GM19240 (cell line): ENCODE measurements at regions not wholly inside any gene's neighbourhood (a gene's known extent, or its start where the extent isn't known, plus 50 kb on each side); places are given as distances from the start of the nearest gene placed in this dataset.
A peak's percentile ranks its signal among the peaks of the same experiment; 100 is the strongest.
"Not testable (repeated sequence)": the region's sequence is repeated elsewhere in the genome, so short reads cannot be mapped to it uniquely, and the experiment has no call there.

Experiments used
- DNase-seq: peaks from one replicate; pipeline ENCODE4 v3.0.0; 2011; ENCODE audit warnings: low spot score; ENCODE audit not compliant: insufficient read length

DNA sequence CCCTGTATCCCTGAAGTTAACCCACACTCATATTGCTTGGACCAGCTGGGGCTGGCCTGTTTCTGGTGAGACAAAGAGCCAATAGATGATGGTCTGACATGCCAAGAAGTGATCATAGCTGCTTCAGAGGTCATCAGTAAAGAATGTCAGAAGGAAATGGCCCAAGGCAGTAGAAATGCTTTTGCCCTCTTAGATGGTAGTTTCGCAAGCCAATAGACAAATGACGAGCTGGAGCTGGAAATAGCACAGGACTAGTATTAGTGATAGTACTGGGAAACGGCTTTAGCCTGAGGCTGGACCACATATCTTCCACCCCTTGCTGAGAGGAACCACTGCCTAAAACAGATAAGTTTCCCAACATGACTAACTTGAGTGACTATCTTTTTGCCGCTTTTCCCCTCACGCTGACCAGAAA lies 176.1 kb upstream of the THBS1 start:
- no peak for DNase-seq

DNA sequence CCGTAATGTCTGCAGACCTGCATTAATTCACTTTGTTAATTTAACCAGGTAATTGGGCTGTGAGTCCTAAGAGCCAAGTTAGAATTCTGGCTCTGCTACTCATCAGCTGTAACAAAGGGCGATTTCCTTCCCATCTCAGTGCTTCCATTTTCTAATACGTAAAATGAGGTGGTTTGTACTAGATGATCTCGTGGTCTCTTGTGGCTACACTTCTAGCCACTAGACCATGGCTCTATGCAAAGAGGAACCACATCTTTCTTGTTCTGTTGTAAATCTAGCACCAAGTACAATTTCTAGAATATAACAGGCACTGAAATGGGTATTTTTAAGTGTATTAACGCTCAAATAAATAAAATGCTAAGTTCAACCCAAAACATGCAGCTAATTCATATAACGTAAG lies 174.4 kb upstream of the THBS1 start:
- DNase-seq = no peak

DNA sequence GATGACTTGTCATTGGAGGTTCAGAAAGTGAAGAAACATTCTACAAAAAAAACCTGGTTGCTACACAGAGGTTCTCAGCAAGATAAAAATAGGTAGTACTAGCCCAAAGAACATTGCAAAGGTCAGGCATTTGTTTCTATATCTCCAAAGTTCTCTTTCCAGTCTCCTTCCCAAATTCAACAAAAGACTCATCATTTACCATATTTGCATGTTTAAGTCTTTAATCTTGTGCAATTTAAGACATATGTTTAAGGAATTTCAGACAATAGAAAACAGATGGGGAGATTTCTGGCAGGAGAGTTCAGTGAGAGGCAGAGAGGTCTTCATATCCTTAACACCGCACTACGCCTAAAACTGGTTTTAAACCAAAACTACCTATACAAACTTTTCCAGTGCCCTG lies 173.8 kb upstream of the THBS1 start:
- DNase-seq = no peak

DNA sequence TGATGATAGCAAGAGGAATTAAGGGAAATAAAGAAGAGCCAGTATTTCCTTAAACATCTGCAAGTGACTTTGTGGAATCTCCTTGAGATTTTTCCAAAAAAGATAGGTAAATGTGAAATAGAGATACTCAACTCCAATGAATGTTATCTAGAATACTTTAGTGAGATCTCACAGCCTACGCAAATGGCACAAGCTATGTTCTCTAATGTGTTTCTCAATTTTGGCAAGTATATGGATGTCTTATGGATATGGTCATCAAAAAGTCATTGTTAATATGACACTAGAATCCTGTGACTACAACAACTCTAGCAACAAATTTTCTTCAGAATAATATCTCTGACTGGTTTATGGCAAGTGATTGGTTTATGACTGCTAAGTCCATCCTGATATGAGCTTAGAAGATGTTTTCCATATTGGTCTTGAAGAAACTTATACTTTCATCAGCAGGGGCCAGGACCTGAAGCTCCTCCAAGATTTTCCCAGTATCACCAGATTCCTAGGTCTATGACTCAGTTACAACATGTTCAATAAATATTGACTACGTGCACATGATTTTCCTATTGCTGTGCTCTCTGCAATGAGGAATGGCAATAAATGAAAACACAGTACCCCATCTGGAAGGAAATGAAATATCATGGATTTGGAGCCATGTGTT lies 170.9 kb upstream of the THBS1 start:
- no peak for DNase-seq

DNA sequence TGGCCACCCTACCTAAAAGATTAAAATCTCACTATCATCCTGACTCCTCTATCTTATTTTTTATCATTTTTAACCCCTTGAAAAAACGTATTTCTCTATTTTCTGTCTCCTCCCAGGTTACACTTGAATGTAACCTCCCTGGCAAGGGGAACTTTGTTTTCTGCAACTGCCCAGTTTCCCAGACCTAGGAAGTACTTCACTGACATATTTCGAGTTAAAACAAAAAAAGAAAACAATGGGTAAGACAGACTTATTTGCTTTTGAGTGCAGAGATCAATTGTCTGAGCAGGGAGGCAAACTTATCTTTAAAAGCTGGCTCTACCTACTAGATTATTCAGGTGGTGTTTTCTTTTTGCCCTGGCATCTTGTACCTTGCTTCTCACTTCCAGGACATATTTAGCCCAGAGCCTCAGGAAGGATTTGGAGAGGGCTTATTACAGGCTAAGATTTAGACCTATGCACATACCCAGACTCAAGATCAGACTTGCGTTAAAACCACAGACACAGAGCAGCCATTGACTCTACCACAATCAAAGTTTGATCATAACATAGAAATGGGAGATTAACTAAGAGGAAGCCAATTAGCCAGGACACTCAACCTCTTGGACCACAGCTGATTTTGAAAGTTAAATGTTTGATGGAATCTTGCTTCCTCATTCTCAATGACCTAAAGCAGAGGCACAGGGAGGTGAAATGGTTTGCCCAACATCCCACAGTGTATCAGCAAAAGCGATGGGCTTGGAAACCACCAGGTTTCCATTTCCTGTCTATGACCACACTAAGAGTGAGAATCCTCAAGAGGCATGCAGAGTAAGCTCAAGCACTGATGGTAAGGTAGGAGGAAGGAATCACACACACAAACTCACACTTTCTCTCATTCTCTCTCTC lies 169.5 kb upstream of the THBS1 start:
- no peak for DNase-seq

DNA sequence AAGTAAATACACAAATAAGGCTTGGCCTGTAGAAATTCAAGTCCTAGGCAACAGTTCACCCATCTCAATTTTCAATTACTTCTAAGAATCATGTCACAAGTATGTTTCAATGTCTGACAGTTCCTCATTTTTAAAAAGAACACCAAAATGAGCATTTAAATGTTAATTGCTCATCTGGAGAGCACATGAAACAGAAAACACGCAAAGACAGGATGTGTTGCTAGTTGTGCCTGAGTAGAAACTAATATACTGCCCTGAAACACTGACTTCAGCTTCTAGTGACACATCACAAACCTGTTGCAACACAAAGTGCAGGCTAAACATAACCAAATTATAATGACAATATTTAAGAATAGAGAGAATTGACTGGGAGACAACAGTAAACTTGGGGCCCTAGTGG lies 167.3 kb upstream of the THBS1 start:
- no peak for DNase-seq

DNA sequence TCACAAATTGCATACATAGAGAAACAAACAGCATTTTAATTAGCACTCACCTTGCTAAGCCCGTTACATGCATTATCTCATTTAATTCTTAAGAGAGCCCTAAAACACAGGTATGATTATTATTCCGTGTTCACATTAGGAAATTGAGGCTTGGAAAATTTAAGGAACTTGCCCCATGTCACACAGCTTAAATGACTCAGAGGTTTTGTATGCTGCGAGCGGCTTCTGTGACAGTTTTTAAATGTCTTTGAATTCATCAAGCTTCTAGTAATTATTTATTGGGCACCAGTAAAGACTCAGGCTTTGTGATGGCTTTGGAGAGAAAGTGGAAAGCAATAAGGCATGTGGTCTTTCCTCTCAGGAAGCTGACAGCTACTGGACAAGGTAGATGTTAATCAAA lies 166.7 kb upstream of the THBS1 start:
- no peak for DNase-seq

DNA sequence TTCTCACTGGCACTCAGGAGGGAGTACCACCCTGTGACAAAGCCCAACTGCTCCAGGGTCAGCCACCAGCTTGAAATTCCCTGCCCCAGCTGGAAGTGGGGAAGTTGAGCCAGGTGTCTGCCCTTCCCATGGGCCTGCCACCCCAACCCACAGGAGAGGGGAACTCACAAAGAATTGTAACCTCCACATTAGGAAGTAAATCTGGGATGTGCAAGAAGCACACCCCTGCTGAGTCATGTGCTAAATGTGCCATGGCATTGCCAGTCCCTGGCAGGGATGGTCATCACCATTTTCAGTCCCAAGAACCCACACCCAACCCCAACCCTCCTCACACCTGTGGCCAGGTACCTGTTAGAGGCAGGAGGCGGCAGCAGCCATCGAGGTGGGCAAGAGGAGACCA lies 165.2 kb upstream of the THBS1 start:
- no peak for DNase-seq

DNA sequence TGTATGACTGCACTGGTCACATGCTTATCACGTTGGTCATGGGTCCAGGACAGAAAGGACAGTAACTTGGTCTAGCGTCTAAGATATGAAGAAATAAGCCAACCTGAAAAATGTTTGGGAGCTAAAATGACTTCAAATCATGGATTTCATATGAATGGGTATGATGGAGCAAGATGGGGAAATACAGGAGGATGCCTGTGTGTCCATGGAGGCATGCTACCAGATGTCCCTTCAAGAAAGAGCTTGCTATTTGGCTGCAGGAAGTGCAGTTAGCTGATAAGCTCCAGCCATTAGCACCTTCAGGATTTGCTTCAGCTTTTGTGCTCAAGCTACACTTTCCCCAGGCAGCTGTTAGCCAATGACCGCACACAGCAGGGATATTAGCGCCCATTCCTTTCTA lies 164.6 kb upstream of the THBS1 start:
- no peak for DNase-seq

DNA sequence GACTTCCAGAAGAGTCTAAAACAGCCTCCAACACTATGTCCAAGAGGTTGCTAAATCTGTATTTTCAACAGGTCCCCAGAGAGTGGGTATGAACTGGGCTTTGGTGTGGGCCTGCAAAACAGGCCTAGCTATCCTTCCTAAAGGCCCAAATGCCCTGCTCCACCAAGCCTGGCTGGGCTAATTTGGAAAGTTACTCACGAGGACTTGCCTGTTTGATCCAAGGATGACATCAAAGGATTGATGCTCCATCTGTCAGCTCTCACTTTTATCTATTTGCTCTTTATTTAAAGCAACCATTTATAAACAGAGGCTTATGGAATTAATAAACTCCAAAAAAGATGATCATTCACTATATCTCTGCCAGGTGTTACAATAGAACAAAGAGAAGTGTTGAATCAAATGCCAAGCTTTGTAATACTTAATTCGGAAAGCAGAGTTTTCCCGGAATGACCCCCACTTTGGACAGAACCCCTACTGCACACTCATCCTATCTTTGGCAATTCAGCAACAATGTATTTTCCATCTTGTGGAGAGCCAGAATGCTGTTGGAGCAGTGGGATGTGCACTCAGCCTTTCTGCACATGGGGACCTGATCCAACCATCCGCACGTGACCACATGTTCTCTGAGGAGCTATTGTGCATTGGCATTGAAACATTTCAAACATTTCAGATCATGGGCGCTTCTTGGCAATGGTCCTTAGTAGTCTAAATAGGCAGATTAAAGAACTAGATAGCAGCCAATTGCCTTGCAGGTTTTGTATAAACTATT lies 163.3 kb upstream of the THBS1 start:
- DNase-seq = no peak

DNA sequence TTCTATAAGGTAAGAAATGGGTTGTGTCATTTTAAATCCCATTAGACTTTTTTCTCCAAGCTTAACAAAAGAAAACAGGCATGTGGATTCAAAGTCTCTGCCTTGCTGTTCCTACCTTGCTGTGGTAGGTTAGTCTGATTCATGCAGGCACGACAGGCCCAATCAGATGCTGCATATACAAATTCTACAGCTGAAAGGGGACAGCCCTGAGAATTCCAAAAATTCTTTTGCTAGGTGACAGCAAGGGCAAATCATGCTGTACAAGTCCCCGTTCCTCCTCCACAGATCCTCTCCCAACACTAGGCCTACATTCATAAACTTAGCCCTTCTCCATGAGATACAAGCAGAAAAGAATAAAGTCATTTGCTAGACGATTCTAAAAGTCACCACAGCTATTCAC lies 161.2 kb upstream of the THBS1 start:
- no peak for DNase-seq

DNA sequence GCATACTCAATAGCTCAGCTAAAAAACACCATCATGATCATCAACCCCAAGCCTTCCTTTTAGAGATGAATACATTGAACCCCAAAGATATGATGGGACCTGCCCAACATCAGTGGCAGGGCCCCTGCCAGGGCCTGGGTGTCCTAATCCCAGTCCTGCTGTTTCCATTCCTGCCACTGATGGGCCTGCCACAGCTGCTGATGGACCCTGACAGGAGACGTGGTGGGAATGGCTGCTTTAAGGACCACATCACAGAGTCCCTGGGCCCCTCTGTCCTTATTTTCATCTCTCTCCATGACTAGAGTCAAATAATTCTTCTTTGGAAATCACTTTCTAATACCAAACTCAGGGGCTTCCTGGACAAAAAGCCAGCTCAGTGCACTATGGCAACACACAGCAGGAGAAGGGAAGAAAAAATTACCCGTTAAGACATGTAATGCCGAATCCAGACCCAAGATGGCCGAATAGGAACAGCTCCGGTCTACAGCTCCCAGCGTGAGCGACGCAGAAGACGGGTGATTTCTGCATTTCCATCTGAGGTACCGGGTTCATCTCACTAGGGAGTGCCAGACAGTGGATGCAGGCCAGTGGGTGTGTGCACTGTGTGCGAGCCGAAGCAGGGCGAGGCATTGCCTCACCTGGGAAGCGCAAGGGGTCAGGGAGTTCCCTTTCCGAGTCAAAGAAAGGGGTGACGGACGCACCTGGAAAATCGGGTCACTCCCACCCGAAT lies 160.6 kb upstream of the THBS1 start:
- not testable (repeated sequence) for DNase-seq

DNA sequence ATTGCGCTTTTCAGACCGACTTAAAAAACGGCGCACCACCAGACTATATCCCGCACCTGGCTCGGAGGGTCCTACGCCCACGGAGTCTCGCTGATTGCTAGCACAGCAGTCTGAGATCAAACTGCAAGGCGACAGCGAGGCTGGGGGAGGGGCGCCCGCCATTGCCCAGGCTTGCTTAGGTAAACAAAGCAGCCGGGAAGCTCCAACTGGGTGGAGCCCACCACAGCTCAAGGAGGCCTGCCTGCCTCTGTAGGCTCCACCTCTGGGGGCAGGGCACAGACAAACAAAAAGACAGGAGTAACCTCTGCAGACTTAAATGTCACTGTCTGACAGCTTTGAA lies 160.1 kb upstream of the THBS1 start:
- DNase-seq = not testable (repeated sequence)

DNA sequence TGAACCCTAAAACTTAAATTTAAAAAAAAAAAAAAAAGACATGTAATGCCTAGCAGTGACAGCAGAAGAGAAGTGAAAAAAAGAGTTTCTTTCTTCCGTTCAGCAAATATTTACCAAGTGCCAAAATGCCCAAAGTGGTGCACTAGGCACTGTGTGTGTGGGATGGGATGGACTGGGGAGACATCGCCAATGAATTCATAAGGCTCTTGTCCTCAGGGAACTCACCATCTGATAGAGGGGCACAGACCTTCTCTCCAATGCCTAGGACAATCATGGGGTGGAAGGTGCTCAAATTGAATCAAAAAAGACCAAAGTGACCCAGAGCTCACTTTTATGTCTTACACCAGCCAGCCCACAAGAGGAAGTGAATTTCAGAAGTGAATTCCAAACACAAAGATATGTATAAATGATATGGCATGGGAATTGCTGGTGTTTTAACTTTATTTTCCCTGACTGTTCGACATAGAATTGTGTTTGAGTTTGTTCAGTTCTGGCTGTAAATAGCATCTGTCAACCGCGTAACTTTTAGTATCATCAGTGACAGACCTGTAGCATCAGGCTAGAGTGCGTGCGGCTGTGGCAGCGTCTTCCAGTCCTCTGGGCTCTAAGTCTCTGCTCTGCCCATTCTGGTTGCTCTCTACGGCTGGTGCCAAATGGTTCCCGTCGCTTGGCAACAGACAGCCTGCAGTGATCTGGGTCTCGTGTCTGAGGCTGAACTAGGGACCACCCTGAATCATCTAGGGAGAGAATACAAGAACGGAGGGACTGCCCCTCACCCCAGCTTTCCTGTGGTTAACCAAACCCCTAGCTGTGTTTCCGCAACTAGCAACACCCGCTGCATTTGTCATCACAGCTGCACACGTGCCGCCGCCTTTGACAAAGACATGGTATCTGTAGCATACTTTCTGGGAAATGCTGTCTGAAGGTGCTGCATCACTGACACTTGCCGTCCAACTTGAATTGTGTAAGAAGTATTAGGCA lies 154.0 kb upstream of the THBS1 start:
- peak; percentile 63 for DNase-seq

DNA sequence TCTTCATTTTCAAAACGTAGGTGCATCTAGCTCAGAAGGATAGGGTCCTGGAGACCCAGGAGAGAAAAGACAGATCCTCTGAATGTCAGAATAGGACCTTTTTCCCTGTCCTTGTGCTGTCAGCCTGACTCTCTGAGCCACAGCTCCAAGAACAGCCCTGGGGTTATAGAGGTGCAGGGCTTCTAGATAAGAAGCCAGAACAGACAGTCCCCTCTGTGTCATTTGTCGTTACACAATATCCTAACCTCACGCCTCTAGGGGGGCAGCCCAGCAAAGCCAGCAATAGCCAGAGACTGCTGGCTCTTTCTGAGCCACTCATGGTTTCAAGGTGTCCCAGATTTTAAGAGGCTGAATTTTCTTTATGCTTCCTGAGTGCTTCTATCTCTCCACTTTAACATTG lies 153.2 kb upstream of the THBS1 start:
- DNase-seq = no peak

DNA sequence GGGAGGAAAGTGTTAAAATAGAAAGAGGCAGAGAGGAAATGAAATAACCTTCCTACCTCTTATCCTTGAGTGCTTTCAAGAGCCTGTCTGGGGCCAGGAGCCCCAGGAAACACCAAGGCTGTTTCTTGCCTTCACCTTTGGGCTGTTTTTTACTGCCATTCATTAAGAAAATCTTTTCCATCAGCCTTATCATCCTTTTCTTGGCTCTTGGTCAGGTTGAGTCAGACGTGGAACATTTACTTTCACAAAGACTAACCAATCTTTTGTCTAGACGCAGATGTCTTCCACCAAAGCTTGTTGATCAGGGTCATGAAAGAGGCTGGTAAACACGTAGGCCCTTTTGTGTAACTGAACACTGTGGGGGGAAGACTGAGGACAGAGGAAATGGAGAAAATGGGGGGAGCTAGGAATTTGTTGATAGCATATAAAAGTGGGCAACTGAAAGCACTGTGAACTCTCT lies 151.0 kb upstream of the THBS1 start:
- no peak for DNase-seq

DNA sequence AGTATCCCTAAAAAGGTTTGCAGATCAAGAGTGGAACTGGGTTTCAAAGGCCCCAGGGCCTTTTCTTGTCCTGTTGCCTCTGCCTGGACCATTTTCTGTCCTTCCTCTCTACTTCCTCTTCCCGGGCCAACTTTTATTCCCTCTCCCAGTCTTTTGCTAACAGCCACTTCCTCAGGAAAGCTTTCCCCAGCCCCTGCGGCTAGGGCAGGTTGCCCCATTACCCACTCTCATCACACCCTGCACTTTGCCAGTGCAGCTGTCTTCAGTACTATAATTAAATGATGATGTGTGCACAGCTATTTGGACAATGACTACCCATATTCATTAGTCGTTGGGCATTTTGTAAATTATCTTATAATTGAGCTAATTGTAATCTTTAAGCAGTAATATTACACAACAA lies 150.5 kb upstream of the THBS1 start:
- DNase-seq = no peak

DNA sequence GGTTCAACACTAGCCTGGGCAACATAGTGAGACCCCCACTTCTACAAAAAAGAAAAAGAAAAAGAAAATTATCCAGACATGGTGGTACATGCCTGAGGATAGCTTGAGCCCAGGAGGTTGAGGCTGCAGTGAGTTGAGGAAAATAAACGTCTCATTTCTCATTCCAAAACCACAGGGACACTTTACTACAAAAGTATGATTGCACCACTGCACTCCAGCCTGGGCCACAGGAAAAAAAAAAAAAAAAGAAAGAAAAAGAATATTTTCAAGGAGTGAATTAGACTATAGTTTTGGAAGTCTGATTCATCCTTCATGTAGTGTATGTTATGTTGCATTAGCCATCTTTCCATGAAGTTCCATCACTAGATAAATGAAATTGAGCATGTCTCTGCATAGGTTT lies 149.5 kb upstream of the THBS1 start:
- DNase-seq = no peak

DNA sequence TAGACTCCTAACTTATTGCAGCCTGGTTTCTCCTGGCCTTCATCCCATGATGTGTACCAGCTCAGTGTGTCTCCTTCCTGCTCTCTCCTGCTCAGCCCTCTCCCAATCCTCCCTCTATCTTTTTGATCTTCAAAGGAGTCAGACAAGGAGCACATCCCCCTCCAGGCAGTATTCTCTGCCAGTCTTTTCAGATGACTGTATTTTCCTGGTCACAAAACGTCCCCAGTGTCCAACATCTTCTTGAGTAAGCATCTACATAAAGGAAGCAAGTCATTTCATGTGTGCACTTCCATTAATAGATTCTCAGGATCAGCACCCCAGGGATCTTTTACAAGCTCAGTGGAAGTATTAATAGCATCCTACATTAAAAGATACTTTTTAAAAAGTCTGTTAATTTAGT lies 148.9 kb upstream of the THBS1 start:
- DNase-seq = no peak

DNA sequence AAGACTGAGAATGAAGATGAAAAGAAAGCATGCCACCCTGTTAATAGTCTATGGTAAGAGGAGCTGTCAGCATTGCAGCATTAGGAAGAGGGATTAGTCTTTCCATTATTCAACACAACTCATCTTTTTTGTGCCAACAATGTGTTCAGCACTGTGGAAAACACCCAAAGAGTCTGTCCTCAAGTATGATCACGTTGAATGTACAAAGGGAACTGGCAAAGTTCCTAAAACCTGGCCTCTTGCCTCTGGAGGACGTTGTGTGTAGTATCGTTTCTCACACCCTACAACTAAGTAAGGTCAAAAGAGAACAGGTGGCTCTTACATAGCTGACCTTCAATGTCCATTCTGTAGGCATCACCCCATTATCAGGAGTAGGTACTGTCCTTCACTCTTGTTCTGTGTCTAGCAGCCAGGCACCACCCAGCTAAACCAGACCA lies 147.9 kb upstream of the THBS1 start:
- no peak for DNase-seq
